SU-DHL-6 (cell line): ENCODE measurements at regions not wholly inside any gene's neighbourhood (a gene's known extent, or its start where the extent isn't known, plus 50 kb on each side); places are given as distances from the start of the nearest gene placed in this dataset.
A peak's percentile ranks its signal among the peaks of the same experiment; 100 is the strongest.

Experiments used
- EZH2phosphoT487 ChIP-seq: fragments of 200-600 bp; sonication (generic), shearing (Covaris generic); conservative IDR thresholded peaks from 2 replicates; pipeline ENCODE4 v1.6.1; 2018; ENCODE audit warnings: mild to moderate bottlenecking, antibody characterized with exemption, low read length, moderate library complexity, mixed read lengths
- TF ChIP-seq, protein P1 (sequence below): fragments of 200-600 bp; sonication (generic); IDR thresholded peaks from one replicate; pipeline ENCODE4 v1.5.1; 2017; ENCODE audit warnings: antibody characterized with exemption, mild to moderate bottlenecking, low read length, moderate library complexity; ENCODE audit not compliant: insufficient read depth, poor library complexity, severe bottlenecking

DNA sequence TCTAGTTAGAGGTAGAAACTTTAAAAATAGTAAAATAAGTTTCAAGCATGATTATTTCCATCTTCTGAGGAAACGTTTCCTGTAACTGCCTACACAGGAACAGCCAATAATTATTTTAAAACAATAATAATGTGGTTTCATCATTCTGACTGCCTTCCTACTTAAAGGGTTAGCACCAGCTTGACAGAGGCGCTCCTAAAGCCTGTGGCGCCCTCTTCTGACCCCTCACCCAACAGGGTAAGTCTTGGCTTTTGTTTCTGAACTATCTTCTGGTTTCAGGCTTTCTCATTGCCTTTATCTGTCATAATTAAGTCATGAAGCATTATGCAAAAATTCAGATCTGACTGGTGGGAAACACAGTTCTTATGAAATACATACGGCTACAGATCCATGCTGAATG, 96.7 kb downstream of the ITM2A start:
- TF ChIP-seq, protein P1, sequence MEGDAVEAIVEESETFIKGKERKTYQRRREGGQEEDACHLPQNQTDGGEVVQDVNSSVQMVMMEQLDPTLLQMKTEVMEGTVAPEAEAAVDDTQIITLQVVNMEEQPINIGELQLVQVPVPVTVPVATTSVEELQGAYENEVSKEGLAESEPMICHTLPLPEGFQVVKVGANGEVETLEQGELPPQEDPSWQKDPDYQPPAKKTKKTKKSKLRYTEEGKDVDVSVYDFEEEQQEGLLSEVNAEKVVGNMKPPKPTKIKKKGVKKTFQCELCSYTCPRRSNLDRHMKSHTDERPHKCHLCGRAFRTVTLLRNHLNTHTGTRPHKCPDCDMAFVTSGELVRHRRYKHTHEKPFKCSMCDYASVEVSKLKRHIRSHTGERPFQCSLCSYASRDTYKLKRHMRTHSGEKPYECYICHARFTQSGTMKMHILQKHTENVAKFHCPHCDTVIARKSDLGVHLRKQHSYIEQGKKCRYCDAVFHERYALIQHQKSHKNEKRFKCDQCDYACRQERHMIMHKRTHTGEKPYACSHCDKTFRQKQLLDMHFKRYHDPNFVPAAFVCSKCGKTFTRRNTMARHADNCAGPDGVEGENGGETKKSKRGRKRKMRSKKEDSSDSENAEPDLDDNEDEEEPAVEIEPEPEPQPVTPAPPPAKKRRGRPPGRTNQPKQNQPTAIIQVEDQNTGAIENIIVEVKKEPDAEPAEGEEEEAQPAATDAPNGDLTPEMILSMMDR = peak; percentile 33
- no peak for TF ChIP-seq EZH2phosphoT487
